ENCODE measurements at regions not wholly inside any gene's neighbourhood (a gene's known extent, or its start where the extent isn't known, plus 50 kb on each side); places are given as distances from the start of the nearest gene placed in this dataset.

- 3% methylated on average over 11 of the region's 13 CpGs for WGBS (ENCODE audit: low lambda C conversion rate)
- H3F3A ChIP-seq (replicated peaks; ENCODE audit: insufficient read depth), result no peaks in the 10 kb centered on the region
- no peak overlapping the region for H3K9ac ChIP-seq
Observed at GRCh38 chr11:16613262-16613511, 125.3 kb upstream of the C11orf58 start.

GRCh38 chr11:16612566-16613261 is 125.7 kb upstream of the C11orf58 start:
- no peaks in the 10 kb centered on the region for H3K36me3 ChIP-seq (replicated peaks in 1 of 2; ENCODE audit: control insufficient read depth in 1 of 2, insufficient read depth in 2 of 2, low read length in 1 of 2)
- H3K4me1 ChIP-seq (ENCODE audit: control insufficient read depth in 1 of 2, insufficient read depth in 2 of 2, low read depth in 1 of 2, low read length in 1 of 2), result peaks cover 0 to 21% of the 10 kb centered on the region in 2 experiments; a peak in 2 of 4 replicates
- H3K9me3 ChIP-seq, result no peaks in the 10 kb centered on the region
- H4K20me1 ChIP-seq (ENCODE audit: insufficient read depth), result no peaks in the 10 kb centered on the region
- peaks cover 40% of the 10 kb centered on the region for H3K27me3 ChIP-seq (ENCODE audit: insufficient read depth)
- POLR2A ChIA-PET, result interaction anchor here (0.9 to 2.0 kb wide), 4 partner anchors 727 to 1027 kb away, joined by 3 to 12 read pairs (median 6); no protein-coding TSS in a partner anchor
- peak; percentile 60 for DNase-seq
- H3K4me2 ChIP-seq, result peak overlapping the region; percentile 97
- TF ChIP-seq REST (IDR thresholded peaks at IDR 0.05; ENCODE audit: low read depth, low read length) (no peak), EP300 (IDR thresholded peaks at IDR 0.05; ENCODE audit: borderline replicate concordance in 1 of 2, low read depth in 1 of 2, low read length in 1 of 2) (no peak), TEAD4 (IDR thresholded peaks at IDR 0.05; ENCODE audit: borderline replicate concordance, insufficient read depth) (no peak), RCOR1 (IDR thresholded peaks at IDR 0.05; ENCODE audit: low read length) (no peak), NFIC (IDR thresholded peaks at IDR 0.05; ENCODE audit: borderline replicate concordance) (no peak), FOSL2 (IDR thresholded peaks at IDR 0.05; ENCODE audit: borderline replicate concordance, low read depth) (no peak), FOXJ3 (CRISPR knock-in tag; IDR thresholded peaks at IDR 0.05) (no peak), RFX5 (IDR thresholded peaks at IDR 0.05; ENCODE audit: low read length) (no peak), USF1 (IDR thresholded peaks at IDR 0.05; ENCODE audit: borderline replicate concordance, low read depth) (no peak), MXI1 (IDR thresholded peaks at IDR 0.05; ENCODE audit: low read depth, low read length) (no peak)
- CTCF ChIA-PET, result interaction anchor here (0.8 to 4.7 kb wide), 22 partner anchors 12 to 1512 kb away, joined by 3 to 40 read pairs (median 4); no protein-coding TSS in a partner anchor
- no peak overlapping the region for H3K9ac ChIP-seq
- H3K79me2 ChIP-seq (ENCODE audit: insufficient read depth), result no peaks in the 10 kb centered on the region
- H3K9me2 ChIP-seq, result no peaks in the 10 kb centered on the region
- 2% methylated on average over 26 of the region's 26 CpGs for WGBS (ENCODE audit: low lambda C conversion rate)
- peak overlapping the region; percentile 73 for H2AFZ ChIP-seq (ENCODE audit: low read depth)
- no peaks in the 10 kb centered on the region for H3F3A ChIP-seq (replicated peaks; ENCODE audit: insufficient read depth)
- H3K4me3 ChIP-seq (ENCODE audit: low read depth in 2 of 2, low read length in 1 of 2), result peak overlapping the region; percentile 54 to 62
- H3K27ac ChIP-seq (ENCODE audit: low read depth in 2 of 2, low read length in 1 of 2), result peak overlapping the region in 1 of 2 experiments; percentile 69; a peak in 1 of 4 replicates

More at GRCh38 chr11:16613262-16613511, 125.3 kb upstream of the C11orf58 start:
- peak overlapping the region in 1 of 2 experiments; percentile 69; a peak in 1 of 4 replicates for H3K27ac ChIP-seq (ENCODE audit: low read depth in 2 of 2, low read length in 1 of 2)
- no peaks in the 10 kb centered on the region for H3K36me3 ChIP-seq (replicated peaks in 1 of 2; ENCODE audit: control insufficient read depth in 1 of 2, insufficient read depth in 2 of 2, low read length in 1 of 2)
- TF ChIP-seq TAF1 (IDR thresholded peaks at IDR 0.05; ENCODE audit: borderline replicate concordance, low read depth, low read length), result no peak
- H4K20me1 ChIP-seq (ENCODE audit: insufficient read depth), result no peaks in the 10 kb centered on the region
- CTCF ChIA-PET, result interaction anchor here (0.6 to 4.7 kb wide), 43 partner anchors 8 to 1513 kb away, joined by 3 to 40 read pairs (median 4); no protein-coding TSS in a partner anchor
- POLR2A ChIA-PET, result interaction anchor here (0.9 to 2.0 kb wide), 5 partner anchors 727 to 1337 kb away, joined by 3 to 12 read pairs (median 4); no protein-coding TSS in a partner anchor
- no peak for DNase-seq
- H2AFZ ChIP-seq (ENCODE audit: low read depth), result peak overlapping the region; percentile 73
- H3K9me2 ChIP-seq, result no peaks in the 10 kb centered on the region
- peaks cover 35% of the 10 kb centered on the region; the same call in 1 of the 2 replicates for H3K27me3 ChIP-seq (ENCODE audit: insufficient read depth)
- no peaks in the 10 kb centered on the region for H3K9me3 ChIP-seq
- peak overlapping the region; percentile 97 for H3K4me2 ChIP-seq
- H3K79me2 ChIP-seq (ENCODE audit: insufficient read depth), result no peaks in the 10 kb centered on the region
- peak overlapping the region; percentile 54 to 62 for H3K4me3 ChIP-seq (ENCODE audit: low read depth in 2 of 2, low read length in 1 of 2)
- peaks cover 0 to 21% of the 10 kb centered on the region in 2 experiments; a peak in 2 of 4 replicates for H3K4me1 ChIP-seq (ENCODE audit: control insufficient read depth in 1 of 2, insufficient read depth in 2 of 2, low read depth in 1 of 2, low read length in 1 of 2)

All from SK-N-SH (cell line).